ENCODE measurements at regions not wholly inside any gene's neighbourhood (a gene's known extent, or its start where the extent isn't known, plus 50 kb on each side); places are given as distances from the start of the nearest gene placed in this dataset.

GRCh38 chr2:185360776-185361175 lies 377.8 kb upstream of the FSIP2 start:
- Histone ChIP-seq H3K27me3 (ENCODE audit: insufficient read depth, low read length) (no peaks in the 10 kb centered on the region), H3K79me2 (ENCODE audit: insufficient read depth, low read length) (no peaks in the 10 kb centered on the region), H3K36me3 (ENCODE audit: control insufficient read depth in 1 of 2, insufficient read depth in 2 of 2, low read length in 2 of 2) (no peaks in the 10 kb centered on the region), H3K4me3 (replicated peaks in 1 of 2; ENCODE audit: low read depth in 1 of 2, low read length in 2 of 2) (no peak overlapping the region), H3K9ac (ENCODE audit: low read length) (no peak overlapping the region), H3K4me2 (ENCODE audit: low read length) (no peak overlapping the region), H2AFZ (ENCODE audit: low read depth, low read length, poor library complexity, severe bottlenecking) (no peak overlapping the region), H4K20me1 (ENCODE audit: insufficient read depth) (no peaks in the 10 kb centered on the region), H3K9me2 (ENCODE audit: insufficient read depth) (no peaks in the 10 kb centered on the region), H3K4me1 (ENCODE audit: control insufficient read depth in 1 of 2, insufficient read depth in 2 of 2, low read length in 2 of 2) (no peaks in the 10 kb centered on the region), H3K27ac (ENCODE audit: low read depth, low read length) (no peak overlapping the region), H3K9me3 (ENCODE audit: control insufficient read depth in 1 of 2, insufficient read depth in 1 of 2, low read depth in 1 of 2, low read length in 2 of 2) (no peaks in the 10 kb centered on the region)
- TF ChIP-seq RAD21 (IDR thresholded peaks at IDR 0.05; ENCODE audit: low read depth) (no peak), EZH2 (IDR thresholded peaks at IDR 0.05) (no peak), EGR1 (IDR thresholded peaks at IDR 0.05; ENCODE audit: low read depth) (no peak), ATF3 (IDR thresholded peaks at IDR 0.05) (no peak), MAX (IDR thresholded peaks at IDR 0.05) (no peak), CTCF (IDR thresholded peaks at IDR 0.05 in 2 of 3, conservative IDR thresholded peaks at IDR 0.05 in 1 of 3; ENCODE audit: borderline replicate concordance in 1 of 3, insufficient read depth in 1 of 3, low read depth in 2 of 3, low read length in 2 of 3) (no peak), SIN3A (IDR thresholded peaks at IDR 0.05; ENCODE audit: low read depth) (no peak), JUND (IDR thresholded peaks at IDR 0.05) (no peak), CBX3 (IDR thresholded peaks at IDR 0.05; ENCODE audit: low read depth) (no peak), POLR2A (IDR thresholded peaks at IDR 0.05; ENCODE audit: borderline replicate concordance, extremely low read depth, insufficient read depth, insufficient read length) (no peak)
- POLR2A ChIA-PET, result no interaction called here
- no TSS peak for BruUV-seq (replicated peaks)
- RAD21 ChIA-PET (ENCODE audit: low non-redundant PET in 1 of 2, low total read pairs in 2 of 2, uncharacterized antibody in 2 of 2, unreplicated experiment in 2 of 2), result no interaction called here
- CTCF ChIA-PET, result no interaction called here
- ATAC-seq (no peak), DNase-seq (ENCODE audit: low read depth, low spot score) (no peak)
- intact Hi-C loops (cut with micrococcal nuclease), result no loop called here

GRCh38 chr2:185372188-185372587 lies 366.4 kb upstream of the FSIP2 start:
- ATAC-seq, result no peak
- Histone ChIP-seq H3K9me3 (ENCODE audit: control insufficient read depth in 1 of 2, insufficient read depth in 1 of 2, low read depth in 1 of 2, low read length in 2 of 2) (no peaks in the 10 kb centered on the region), H3K27me3 (ENCODE audit: insufficient read depth, low read length) (no peaks in the 10 kb centered on the region), H3K9me2 (ENCODE audit: insufficient read depth) (no peaks in the 10 kb centered on the region), H3K4me1 (ENCODE audit: control insufficient read depth in 1 of 2, insufficient read depth in 2 of 2, low read length in 2 of 2) (no peaks in the 10 kb centered on the region), H3K79me2 (ENCODE audit: insufficient read depth, low read length) (no peaks in the 10 kb centered on the region), H3K4me2 (ENCODE audit: low read length) (no peak overlapping the region), H3K27ac (ENCODE audit: low read depth, low read length) (no peak overlapping the region), H3K36me3 (ENCODE audit: control insufficient read depth in 1 of 2, insufficient read depth in 2 of 2, low read length in 2 of 2) (no peaks in the 10 kb centered on the region), H2AFZ (ENCODE audit: low read depth, low read length, poor library complexity, severe bottlenecking) (no peak overlapping the region), H3K4me3 (replicated peaks in 1 of 2; ENCODE audit: low read depth in 1 of 2, low read length in 2 of 2) (no peak overlapping the region), H3K9ac (ENCODE audit: low read length) (no peak overlapping the region), H4K20me1 (ENCODE audit: insufficient read depth) (no peaks in the 10 kb centered on the region)
- RAD21 ChIA-PET (ENCODE audit: low non-redundant PET in 1 of 2, low total read pairs in 2 of 2, uncharacterized antibody in 2 of 2, unreplicated experiment in 2 of 2), result no interaction called here
- DNase-seq (ENCODE audit: low read depth, low spot score), result no peak
- TF ChIP-seq TCF7L2 (IDR thresholded peaks at IDR 0.05; ENCODE audit: borderline replicate concordance, extremely low read depth, insufficient read depth, insufficient read length), result no peak
- TF ChIP-seq EZH2phosphoT487 (IDR thresholded peaks at IDR 0.05; ENCODE audit: borderline replicate concordance), result no peak
- no peak for TF ChIP-seq ZBTB33 (IDR thresholded peaks at IDR 0.05; ENCODE audit: extremely low read depth, insufficient replicate concordance, low read length)
- no peak for TF ChIP-seq JUND (IDR thresholded peaks at IDR 0.05)
- intact Hi-C loops (cut with micrococcal nuclease), result no loop called here
- CTCF ChIA-PET, result no interaction called here
- POLR2A ChIA-PET, result no interaction called here
- no TSS peak for BruUV-seq (replicated peaks)

All from HCT116 (cell line).